ENCODE measurements at regions not wholly inside any gene's neighbourhood (a gene's known extent, or its start where the extent isn't known, plus 50 kb on each side); places are given as distances from the start of the nearest gene placed in this dataset.

- no peaks in the 10 kb centered on the region for H3K27me3 ChIP-seq (replicated peaks in 1 of 4; ENCODE audit: control extremely low read depth in 1 of 4, control insufficient read depth in 3 of 4, insufficient read depth in 4 of 4, low read length in 3 of 4)
- ChIA-PET POLR2A (no interaction called here), CTCF (no interaction called here)
- Mint-ChIP-seq H3K27me3 (peaks cover 30% of the 10 kb centered on the region), H3K9me3 (ENCODE audit: insufficient read depth) (peaks cover 3% of the 10 kb centered on the region), H3K4me1 (peaks cover 7% of the 10 kb centered on the region), H3K4me3 (no peak overlapping the region), H3K27ac (no peak overlapping the region)
- no peaks in the 10 kb centered on the region for H4K20me1 ChIP-seq (ENCODE audit: control insufficient read depth, insufficient read depth, low read length, poor library complexity, severe bottlenecking)
- H3K27ac ChIP-seq (ENCODE audit: low read length in 2 of 2): no peak overlapping the region
- DNase-seq (no peak), ATAC-seq (ENCODE audit: low read depth) (no peak)
- intact Hi-C loops (cut with micrococcal nuclease): no loop called here
- no peak for TF ChIP-seq EZH2 (IDR thresholded peaks at IDR 0.05; ENCODE audit: borderline replicate concordance, insufficient read depth, low read depth, low read length, poor library complexity, severe bottlenecking)
- TF ChIP-seq CTCF (IDR thresholded peaks at IDR 0.05): no peak
- H3K9ac ChIP-seq (ENCODE audit: low read length): no peak overlapping the region
- H3K9me3 ChIP-seq (ENCODE audit: control extremely low read depth in 1 of 3, control insufficient read depth in 2 of 3, insufficient read depth in 1 of 3, low read length in 2 of 3): peaks cover 0 to 3% (median 0%) of the 10 kb centered on the region in 3 donors
- H2AFZ ChIP-seq (ENCODE audit: insufficient read depth, low read depth, low read length, poor library complexity, severe bottlenecking): no peak overlapping the region
- WGBS (ENCODE audit: insufficient coverage): no CpG with 5 or more reads among the region's 2 CpGs
- H3K4me1 ChIP-seq (ENCODE audit: control insufficient read depth in 2 of 2, insufficient read depth in 2 of 2, low read length in 2 of 2): peaks cover 0 to 10% of the 10 kb centered on the region in 2 donors
- H3K79me2 ChIP-seq (ENCODE audit: control insufficient read depth, insufficient read depth, low read length): no peaks in the 10 kb centered on the region
- H3K4me2 ChIP-seq (replicated peaks; ENCODE audit: low read depth, low read length, poor library complexity, severe bottlenecking): no peak overlapping the region
- H3K36me3 ChIP-seq (replicated peaks in 1 of 2; ENCODE audit: control extremely low read depth in 1 of 2, control insufficient read depth in 1 of 2, extremely low read depth in 1 of 2, insufficient read depth in 2 of 2, low read length in 1 of 2): no peaks in the 10 kb centered on the region
- H3K4me3 ChIP-seq (ENCODE audit: control extremely low read depth in 1 of 5, extremely low read depth in 1 of 5, insufficient read depth in 1 of 5, low read depth in 2 of 5, low read length in 4 of 5): no peak overlapping the region
Observed at GRCh38 chr6:20338156-20338555, 63.5 kb upstream of the E2F3 start.

GRCh38 chr6:20340068-20340848, 61.4 kb upstream of the E2F3 start:
- no peak overlapping the region for H3K4me3 Mint-ChIP-seq
- TF ChIP-seq CTCF (IDR thresholded peaks at IDR 0.05): no peak
- TF ChIP-seq EZH2 (IDR thresholded peaks at IDR 0.05; ENCODE audit: borderline replicate concordance, insufficient read depth, low read depth, low read length, poor library complexity, severe bottlenecking): no peak
- POLR2A ChIA-PET: no interaction called here
- peaks cover 3% of the 10 kb centered on the region for H3K9me3 Mint-ChIP-seq (ENCODE audit: insufficient read depth)
- intact Hi-C loops (cut with micrococcal nuclease): no loop called here
- no peaks in the 10 kb centered on the region for H3K36me3 ChIP-seq (replicated peaks in 1 of 2; ENCODE audit: control extremely low read depth in 1 of 2, control insufficient read depth in 1 of 2, extremely low read depth in 1 of 2, insufficient read depth in 2 of 2, low read length in 1 of 2)
- H3K27ac Mint-ChIP-seq: no peak overlapping the region
- no peak overlapping the region for H3K4me3 ChIP-seq (ENCODE audit: control extremely low read depth in 1 of 5, extremely low read depth in 1 of 5, insufficient read depth in 1 of 5, low read depth in 2 of 5, low read length in 4 of 5)
- DNase-seq: no peak
- no peaks in the 10 kb centered on the region for H3K79me2 ChIP-seq (ENCODE audit: control insufficient read depth, insufficient read depth, low read length)
- no peaks in the 10 kb centered on the region for H3K27me3 ChIP-seq (replicated peaks in 1 of 4; ENCODE audit: control extremely low read depth in 1 of 4, control insufficient read depth in 3 of 4, insufficient read depth in 4 of 4, low read length in 3 of 4)
- WGBS (ENCODE audit: insufficient coverage): 93% methylated on average over 9 of the region's 9 CpGs
- H3K27me3 Mint-ChIP-seq: peaks cover 16% of the 10 kb centered on the region
- no peak for ATAC-seq (ENCODE audit: low read depth)
- no peak overlapping the region for H3K27ac ChIP-seq (ENCODE audit: low read length in 2 of 2)
- peaks cover 7% of the 10 kb centered on the region for H3K4me1 Mint-ChIP-seq
- CTCF ChIA-PET: interaction anchor here (0.6 kb wide), 1 partner anchor 36 kb away, joined by 3 read pairs; no protein-coding TSS in a partner anchor
- H3K4me2 ChIP-seq (replicated peaks; ENCODE audit: low read depth, low read length, poor library complexity, severe bottlenecking): no peak overlapping the region
- no peaks in the 10 kb centered on the region for H4K20me1 ChIP-seq (ENCODE audit: control insufficient read depth, insufficient read depth, low read length, poor library complexity, severe bottlenecking)
- no peaks in the 10 kb centered on the region for H3K9me3 ChIP-seq (ENCODE audit: control extremely low read depth in 1 of 3, control insufficient read depth in 2 of 3, insufficient read depth in 1 of 3, low read length in 2 of 3)
- peaks cover 0 to 10% of the 10 kb centered on the region in 2 donors for H3K4me1 ChIP-seq (ENCODE audit: control insufficient read depth in 2 of 2, insufficient read depth in 2 of 2, low read length in 2 of 2)
- H3K9ac ChIP-seq (ENCODE audit: low read length): no peak overlapping the region
- H2AFZ ChIP-seq (ENCODE audit: insufficient read depth, low read depth, low read length, poor library complexity, severe bottlenecking): no peak overlapping the region

All from B cell (primary cell).